ENCODE measurements at regions not wholly inside any gene's neighbourhood (a gene's known extent, or its start where the extent isn't known, plus 50 kb on each side); places are given as distances from the start of the nearest gene placed in this dataset.

- no peak overlapping the region for H3K14ac ChIP-seq (ENCODE audit: insufficient read length)
- H2BK5ac ChIP-seq (ENCODE audit: low read depth, low read length) = no peak overlapping the region
- H4K20me1 ChIP-seq (replicated peaks in 1 of 2; ENCODE audit: control insufficient read depth in 1 of 2, insufficient read depth in 2 of 2, low read length in 2 of 2) = no peaks in the 10 kb centered on the region
- no peak overlapping the region for H4K5ac ChIP-seq (ENCODE audit: insufficient read length, low read depth, low read length)
- no peaks in the 10 kb centered on the region for H3K9me3 ChIP-seq (ENCODE audit: insufficient read depth in 2 of 2, low read depth in 1 of 2, low read length in 1 of 2)
- no peak overlapping the region for H3K4me3 ChIP-seq (ENCODE audit: extremely low read depth in 1 of 4, insufficient read depth in 2 of 4, low read depth in 3 of 4, low read length in 4 of 4)
- H4K91ac ChIP-seq (replicated peaks; ENCODE audit: insufficient read length, low read length) = no peak overlapping the region
- POLR2A ChIA-PET (ENCODE audit: partially characterized antibody) = no interaction called here
- H2BK20ac ChIP-seq (ENCODE audit: low read length) = no peak overlapping the region
- H3K9ac ChIP-seq (replicated peaks in 1 of 4; ENCODE audit: extremely low read depth in 1 of 4, low read depth in 3 of 4, low read length in 3 of 4) = no peak overlapping the region
- no peak for DNase-seq (ENCODE audit: low read depth in 1 of 2, low spot score in 2 of 2)
- H3K27ac ChIP-seq (ENCODE audit: low read depth, low read length) = no peak overlapping the region
- no peak overlapping the region for H3K23ac ChIP-seq (ENCODE audit: insufficient read length)
- no peak overlapping the region for H3K4ac ChIP-seq (replicated peaks; ENCODE audit: insufficient read length, low read depth, low read length)
- H3K79me1 ChIP-seq (ENCODE audit: low read depth, low read length) = no peaks in the 10 kb centered on the region
- H3K56ac ChIP-seq (replicated peaks; ENCODE audit: insufficient read length, low read depth, low read length) = no peak overlapping the region
- WGBS, 2 experiments (ENCODE audit: extremely low coverage in 1 of 2, insufficient coverage in 1 of 2, insufficient read length in 1 of 2, insufficient replicate concordance in 2 of 2, low coverage in 1 of 2, low lambda C conversion rate in 2 of 2, missing lambda C conversion rate in 1 of 2) = 82% methylated on average over 1 of the region's 1 CpG; no CpG with 5 or more reads in 1 of the 2 experiments
- no peak overlapping the region for H2BK15ac ChIP-seq (ENCODE audit: low read length)
- no peak for FAIRE-seq
- CTCF ChIA-PET (ENCODE audit: partially characterized antibody) = no interaction called here
- no peaks in the 10 kb centered on the region for H3K4me1 ChIP-seq (replicated peaks in 1 of 4; ENCODE audit: control insufficient read depth in 3 of 4, insufficient read depth in 4 of 4, low read length in 3 of 4)
- no peak overlapping the region for H4K8ac ChIP-seq (ENCODE audit: extremely low read depth, insufficient read depth, low read length)
- H3K23me2 ChIP-seq (ENCODE audit: low read depth, low read length) = no peaks in the 10 kb centered on the region
- H3K36me3 ChIP-seq (ENCODE audit: control insufficient read depth in 2 of 4, insufficient read depth in 4 of 4, low read length in 3 of 4) = no peaks in the 10 kb centered on the region
- H3K27me3 ChIP-seq (replicated peaks in 1 of 4; ENCODE audit: control insufficient read depth in 3 of 4, extremely low read depth in 1 of 4, insufficient read depth in 3 of 4, low read length in 3 of 4) = no peaks in the 10 kb centered on the region
- no peaks in the 10 kb centered on the region for H3K79me2 ChIP-seq (ENCODE audit: control insufficient read depth in 1 of 2, insufficient read depth in 2 of 2, low read length in 2 of 2)
- no peak overlapping the region for H2BK120ac ChIP-seq (replicated peaks; ENCODE audit: low read depth, low read length)
- H3K4me2 ChIP-seq (ENCODE audit: insufficient read depth in 1 of 2, low read depth in 2 of 2, low read length in 2 of 2) = no peak overlapping the region
- H2BK12ac ChIP-seq (ENCODE audit: low read depth, low read length) = no peak overlapping the region
- no peak overlapping the region for H3K18ac ChIP-seq (ENCODE audit: extremely low read depth, low read length)
- no peak overlapping the region for H2AFZ ChIP-seq (ENCODE audit: low read length)
- H2AK5ac ChIP-seq (ENCODE audit: low read depth, low read length) = no peak overlapping the region
- TF ChIP-seq, protein P1, sequence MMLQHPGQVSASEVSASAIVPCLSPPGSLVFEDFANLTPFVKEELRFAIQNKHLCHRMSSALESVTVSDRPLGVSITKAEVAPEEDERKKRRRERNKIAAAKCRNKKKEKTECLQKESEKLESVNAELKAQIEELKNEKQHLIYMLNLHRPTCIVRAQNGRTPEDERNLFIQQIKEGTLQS (IDR thresholded peaks at IDR 0.05; ENCODE audit: insufficient read depth, low read depth, low read length) = no peak
- no peak for TF ChIP-seq USF2 (IDR thresholded peaks at IDR 0.05; ENCODE audit: low read length)
- TF ChIP-seq HDAC2 (IDR thresholded peaks at IDR 0.05; ENCODE audit: borderline replicate concordance in 1 of 2, low read depth in 2 of 2, low read length in 2 of 2) = no peak
- TF ChIP-seq BRCA1 (IDR thresholded peaks at IDR 0.05; ENCODE audit: low read depth, low read length) = no peak
- no peak for TF ChIP-seq CBX8 (IDR thresholded peaks at IDR 0.05; ENCODE audit: borderline replicate concordance, low read depth, low read length)
- no peak for TF ChIP-seq SIN3A (conservative IDR thresholded peaks at IDR 0.05 in 1 of 2, IDR thresholded peaks at IDR 0.05 in 1 of 2; ENCODE audit: low read depth in 1 of 2, low read length in 2 of 2)
- TF ChIP-seq CHD2 (IDR thresholded peaks at IDR 0.05; ENCODE audit: low read length) = no peak
- no peak for TF ChIP-seq CEBPB (IDR thresholded peaks at IDR 0.05; ENCODE audit: low read depth, low read length)
- TF ChIP-seq RBBP5 (IDR thresholded peaks at IDR 0.05; ENCODE audit: borderline replicate concordance, low read depth, low read length) = no peak
- TF ChIP-seq HDAC6 (IDR thresholded peaks at IDR 0.05; ENCODE audit: low read depth, low read length) = no peak
- TF ChIP-seq TCF12 (IDR thresholded peaks at IDR 0.05; ENCODE audit: low read depth, low read length) = no peak
- TF ChIP-seq CBX5 (IDR thresholded peaks at IDR 0.05; ENCODE audit: low read depth, low read length) = no peak
Observed at GRCh38 chr11:31910950-31911576, 99.9 kb upstream of the PAX6 start.

All from H1 (cell line).